ENCODE measurements at regions not wholly inside any gene's neighbourhood (a gene's known extent, or its start where the extent isn't known, plus 50 kb on each side); places are given as distances from the start of the nearest gene placed in this dataset.
A peak's percentile ranks its signal among the peaks of the same experiment; 100 is the strongest.

DNA sequence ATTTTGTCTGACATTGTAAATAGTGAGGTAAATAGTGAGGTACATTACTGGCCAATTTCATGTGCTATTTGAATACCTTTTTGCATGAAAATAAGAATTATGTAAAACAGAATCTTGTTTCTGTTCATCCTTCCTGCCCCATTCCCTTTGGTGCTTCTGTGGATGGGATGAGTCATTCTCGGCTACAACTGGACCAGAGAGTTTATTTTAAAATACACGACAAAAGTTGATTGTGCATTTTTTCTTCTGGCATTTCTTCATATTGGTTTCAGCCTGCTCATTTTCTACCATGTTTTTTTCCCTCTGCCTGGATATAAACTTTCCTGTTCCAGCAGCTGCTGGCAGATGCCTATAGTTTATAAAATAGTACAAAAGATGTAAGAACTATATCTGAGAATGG, 107.5 kb downstream of the CYSLTR2 start:
- no peak for DNase-seq (ENCODE audit: low read depth)

GRCh38 chr13:48769107-48769704, 115.5 kb downstream of the CYSLTR2 start:
- DNase-seq (ENCODE audit: low read depth): peak; percentile 59

- DNase-seq (ENCODE audit: low read depth): no peak
Measured at GRCh38 chr13:48770372-48770771, 116.6 kb downstream of the CYSLTR2 start.

DNA sequence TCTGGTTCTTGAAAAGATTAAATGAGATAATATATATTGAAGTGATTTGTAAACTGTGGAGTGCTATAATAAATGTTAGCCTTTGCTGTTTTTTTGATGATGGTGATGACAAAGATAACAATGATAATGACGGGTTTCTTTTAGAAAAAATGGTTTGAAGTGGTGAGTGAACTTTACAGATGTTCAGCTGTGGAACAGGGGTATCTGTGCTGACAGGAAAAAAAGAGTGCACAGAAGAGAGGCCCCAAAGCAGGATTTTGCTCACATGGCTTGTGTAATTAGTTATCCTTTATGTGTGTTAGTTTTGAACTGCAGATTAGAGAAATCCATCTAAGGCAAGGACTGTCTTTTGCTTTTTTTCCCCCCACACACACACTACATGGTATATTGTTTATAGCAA, 119.2 kb downstream of the CYSLTR2 start:
- no peak for DNase-seq (ENCODE audit: low read depth)

DNA sequence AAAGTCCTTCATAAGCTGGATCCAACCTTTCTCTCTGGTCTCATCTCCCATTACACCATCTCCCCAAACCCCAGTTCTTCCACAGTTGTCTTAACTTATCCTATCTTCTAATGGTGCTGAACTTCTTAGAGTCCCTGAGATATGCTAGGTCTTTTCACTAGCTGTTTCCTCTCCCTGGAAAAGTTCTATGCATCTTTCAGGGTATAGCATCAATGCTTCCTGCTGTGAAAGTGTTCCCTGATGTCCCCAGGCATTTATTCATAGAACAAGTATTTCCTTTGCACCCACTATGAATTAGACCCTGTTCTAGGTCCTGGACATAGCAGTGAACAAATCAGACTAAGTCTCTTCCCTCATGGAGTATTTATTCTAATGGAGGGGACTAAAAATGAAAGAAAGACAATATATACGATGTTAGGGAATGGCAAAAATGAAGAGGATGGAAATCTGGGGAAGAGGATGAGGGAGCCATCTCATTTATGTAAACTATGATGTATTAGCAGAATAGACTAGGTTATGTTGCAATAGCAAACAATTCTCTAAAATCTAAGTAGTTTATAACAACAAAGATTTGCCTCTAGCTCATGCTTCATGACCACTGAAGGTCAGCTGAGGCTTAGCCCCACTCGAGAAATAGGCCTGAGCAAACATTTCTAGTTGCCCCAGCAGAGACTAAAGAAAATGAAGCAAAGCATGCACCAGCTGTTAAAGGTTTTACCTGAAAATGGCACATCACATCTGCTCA, 120.0 kb downstream of the CYSLTR2 start:
- DNase-seq (ENCODE audit: low read depth): no peak

DNA sequence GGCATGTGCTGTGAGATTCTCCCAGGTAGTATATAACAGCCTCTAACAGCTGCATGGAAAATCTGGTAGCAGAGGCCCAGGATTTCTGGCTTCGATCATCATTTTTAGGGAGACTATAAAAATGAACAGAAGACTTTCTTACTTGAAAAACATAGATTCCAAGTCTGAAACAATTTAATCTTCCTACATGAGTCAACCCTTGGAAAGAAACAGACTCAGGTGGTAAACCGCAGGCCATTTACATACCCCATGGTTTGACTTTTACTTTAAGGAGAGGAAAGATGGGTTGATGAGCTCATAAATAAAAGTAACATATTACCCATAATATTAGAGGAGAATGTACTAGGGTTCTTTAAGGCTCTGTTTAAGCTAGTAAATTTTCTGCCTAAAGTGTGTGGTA, 121.6 kb downstream of the CYSLTR2 start:
- DNase-seq (ENCODE audit: low read depth): no peak

GRCh38 chr13:48775804-48776203, 122.1 kb downstream of the CYSLTR2 start:
- no peak for DNase-seq (ENCODE audit: low read depth)

GRCh38 chr13:48776401-48776800, 122.7 kb downstream of the CYSLTR2 start:
- no peak for DNase-seq (ENCODE audit: low read depth)

GRCh38 chr13:48778610-48779009, 124.9 kb downstream of the CYSLTR2 start:
- no peak for DNase-seq (ENCODE audit: low read depth)

GRCh38 chr13:48780713-48781341, 127.1 kb downstream of the CYSLTR2 start:
- no peak for DNase-seq (ENCODE audit: low read depth)

- DNase-seq (ENCODE audit: low read depth): no peak
Measured at GRCh38 chr13:48782429-48782840, 128.7 kb downstream of the CYSLTR2 start.

DNA sequence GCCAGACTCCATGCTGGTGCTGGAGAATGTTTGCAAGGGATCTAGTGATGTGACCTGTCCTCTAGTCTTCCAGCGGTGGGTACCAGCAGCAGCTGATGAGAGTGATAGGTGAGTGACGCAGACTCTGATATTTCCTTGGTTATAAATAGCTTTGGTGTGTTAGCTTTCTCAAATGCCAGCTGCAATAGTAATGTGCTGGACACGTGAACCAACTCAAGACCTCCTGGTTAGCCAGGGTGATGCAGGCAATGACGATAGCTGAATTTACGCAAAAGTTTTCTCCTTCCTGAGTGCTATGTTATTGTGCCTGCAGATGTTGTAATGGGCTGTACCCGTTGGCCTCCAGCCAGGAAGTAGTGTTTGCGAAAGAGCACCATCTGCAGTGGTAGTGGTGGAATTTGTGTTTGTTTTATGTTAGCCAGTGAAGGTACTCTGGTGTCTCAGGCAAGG, 129.5 kb downstream of the CYSLTR2 start:
- DNase-seq (ENCODE audit: low read depth): no peak

GRCh38 chr13:48783695-48784230, 130.0 kb downstream of the CYSLTR2 start:
- no peak for DNase-seq (ENCODE audit: low read depth)

GRCh38 chr13:48784916-48785548, 131.3 kb downstream of the CYSLTR2 start:
- no peak for DNase-seq (ENCODE audit: low read depth)

GRCh38 chr13:48790199-48790598, 136.5 kb downstream of the CYSLTR2 start:
- no peak for DNase-seq (ENCODE audit: low read depth)

- no peak for DNase-seq (ENCODE audit: low read depth)
Measured at GRCh38 chr13:48790966-48791365, 137.2 kb downstream of the CYSLTR2 start.

DNA sequence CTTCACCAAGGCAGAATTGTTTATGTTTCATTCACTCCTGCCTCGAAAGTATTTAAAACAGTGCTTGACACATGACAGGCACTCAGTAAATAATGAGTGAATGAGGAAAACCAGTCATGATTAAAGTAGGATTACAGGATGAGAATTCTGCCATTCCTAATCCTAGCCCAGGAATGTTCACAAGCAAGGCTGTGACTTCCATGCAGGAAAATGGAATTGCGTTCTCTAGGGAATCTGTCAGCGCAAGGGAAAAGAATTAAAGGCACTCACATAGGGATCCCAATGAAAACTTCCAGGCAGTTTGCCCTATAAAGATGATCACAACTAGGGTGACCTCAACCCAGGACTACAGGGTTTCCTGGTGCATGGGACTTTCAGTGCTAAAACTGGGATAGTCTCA, 143.4 kb downstream of the CYSLTR2 start:
- DNase-seq (ENCODE audit: low read depth): no peak

GRCh38 chr13:48797761-48798160, 144.0 kb downstream of the CYSLTR2 start:
- no peak for DNase-seq (ENCODE audit: low read depth)

DNA sequence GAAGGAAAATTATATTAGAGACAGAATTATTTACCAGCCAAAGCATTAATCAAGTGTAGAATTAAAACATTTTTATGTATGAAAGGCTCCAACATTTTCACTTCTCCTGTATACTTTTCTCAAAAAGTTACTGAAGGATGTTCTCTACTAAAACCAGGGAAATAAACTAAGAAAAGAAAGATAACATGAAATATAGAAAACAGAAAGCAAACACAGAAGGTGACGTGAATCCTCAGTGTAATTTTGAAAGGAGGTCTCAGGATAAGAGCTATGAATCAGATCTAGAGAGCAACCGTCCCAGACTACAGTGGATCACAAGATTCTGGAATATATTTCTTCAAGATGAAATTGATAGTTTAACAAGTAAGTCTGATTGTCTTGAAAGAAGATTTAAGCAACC, 144.5 kb downstream of the CYSLTR2 start:
- DNase-seq (ENCODE audit: low read depth): no peak

- DNase-seq (ENCODE audit: low read depth): no peak
Measured at GRCh38 chr13:48801255-48801654, 147.5 kb downstream of the CYSLTR2 start.

GRCh38 chr13:48804821-48805601, 151.3 kb downstream of the CYSLTR2 start:
- no peak for DNase-seq (ENCODE audit: low read depth)

DNA sequence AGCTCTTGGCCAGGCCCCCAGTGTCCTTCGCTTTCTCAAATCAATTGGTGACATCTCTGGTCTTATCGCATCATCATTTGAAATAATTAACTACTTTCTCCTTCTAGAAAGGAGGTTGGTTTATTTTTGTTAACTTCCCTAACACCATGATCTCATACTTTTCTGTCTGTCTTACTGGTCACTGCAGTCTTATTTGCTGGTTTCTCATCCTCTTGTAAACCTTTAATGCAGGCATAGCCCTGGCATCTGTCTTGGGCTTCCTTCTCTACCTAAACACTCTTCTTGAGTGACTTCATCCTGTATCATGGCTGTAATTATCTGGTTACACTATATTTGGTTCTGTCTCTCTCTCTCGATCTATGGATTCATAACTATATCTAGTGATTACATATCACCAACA, 152.8 kb downstream of the CYSLTR2 start:
- DNase-seq (ENCODE audit: low read depth): no peak

Data from stimulated activated CD8-positive, alpha-beta memory T cell treated with anti-CD3 and anti-CD28 coated beads, Interleukin-7, amount 100 ng/mL, for 24 hours (primary cell).